NCI-H1105 (cell line): ENCODE measurements at regions not wholly inside any gene's neighbourhood (a gene's known extent, or its start where the extent isn't known, plus 50 kb on each side); places are given as distances from the start of the nearest gene placed in this dataset.

ENCODE experiments used
- DNase-seq: peaks from one replicate; lab custom pipeline; 2025; lab: John Stamatoyannopoulos, UW

DNA sequence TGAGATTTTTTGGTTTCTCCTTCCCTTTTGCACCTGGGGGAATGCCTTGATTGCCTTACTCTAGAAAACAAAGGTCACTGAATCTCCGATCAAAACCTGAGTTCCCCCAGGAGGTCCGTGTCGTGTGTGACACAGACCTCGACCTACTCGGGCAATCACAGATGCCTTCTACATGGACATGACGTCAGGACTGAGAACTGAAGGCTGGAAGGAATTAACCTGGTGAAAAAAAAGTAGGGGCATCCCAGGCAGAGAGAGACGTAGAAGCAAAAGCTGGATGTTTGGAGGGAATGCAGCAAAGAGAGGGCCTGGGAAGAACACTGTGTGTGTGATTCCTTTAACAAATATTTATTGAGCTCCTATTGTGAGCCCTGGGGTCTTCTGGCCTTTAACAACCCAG lies 178.0 kb downstream of the PRDM2 start:
- DNase-seq, result no peak

DNA sequence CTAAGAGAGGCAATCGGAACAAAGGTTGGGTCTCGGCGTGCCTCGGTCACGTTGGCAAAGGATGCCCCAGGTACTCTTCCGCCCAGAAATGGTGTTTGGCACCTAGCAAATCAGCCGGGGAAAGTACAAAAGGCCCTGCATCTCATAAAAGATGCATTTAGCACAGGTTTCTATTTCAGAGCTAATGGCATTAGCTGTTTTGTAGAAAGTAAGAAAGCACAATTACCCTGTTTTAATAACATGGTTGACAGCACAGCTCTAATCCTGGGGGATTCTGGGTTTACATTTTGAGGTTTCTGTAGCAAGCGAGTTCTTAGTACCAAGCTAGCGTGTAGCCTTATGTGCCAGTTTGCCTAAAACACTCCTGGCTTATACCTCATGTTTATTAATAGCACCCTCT lies 178.5 kb downstream of the PRDM2 start:
- no peak for DNase-seq

DNA sequence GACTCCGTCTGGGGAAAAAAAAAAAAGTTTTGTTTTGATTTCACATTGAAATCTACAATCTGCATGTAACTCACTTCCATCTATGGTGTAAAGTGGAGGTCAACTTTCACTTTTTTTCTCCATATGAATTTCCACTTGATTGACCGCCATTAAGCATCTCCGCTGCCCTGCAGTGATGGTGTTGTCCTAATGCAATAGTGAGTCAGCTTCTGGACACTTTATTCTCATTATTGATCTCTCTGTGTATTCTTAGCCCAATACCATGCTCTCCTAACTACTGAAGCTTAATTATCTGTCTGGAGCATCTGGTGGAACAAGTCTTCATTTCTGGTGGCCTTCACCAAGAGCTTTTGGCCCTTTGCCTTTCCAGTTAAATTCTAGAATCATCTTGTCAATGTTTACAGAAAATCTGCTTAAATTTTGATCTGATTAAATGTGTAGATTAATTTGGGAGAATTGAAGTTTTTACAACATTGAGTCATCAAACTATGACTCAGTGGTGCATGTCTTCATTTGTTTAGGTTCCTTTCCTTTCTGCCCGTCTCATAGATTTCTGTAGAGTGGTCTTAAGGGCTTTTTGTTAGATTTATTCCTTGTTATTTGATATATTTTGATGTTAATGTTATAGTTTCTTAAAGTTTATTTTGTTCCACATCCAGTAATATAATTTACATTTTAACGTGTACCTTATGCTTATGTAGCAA lies 181.5 kb downstream of the PRDM2 start:
- DNase-seq, result no peak

DNA sequence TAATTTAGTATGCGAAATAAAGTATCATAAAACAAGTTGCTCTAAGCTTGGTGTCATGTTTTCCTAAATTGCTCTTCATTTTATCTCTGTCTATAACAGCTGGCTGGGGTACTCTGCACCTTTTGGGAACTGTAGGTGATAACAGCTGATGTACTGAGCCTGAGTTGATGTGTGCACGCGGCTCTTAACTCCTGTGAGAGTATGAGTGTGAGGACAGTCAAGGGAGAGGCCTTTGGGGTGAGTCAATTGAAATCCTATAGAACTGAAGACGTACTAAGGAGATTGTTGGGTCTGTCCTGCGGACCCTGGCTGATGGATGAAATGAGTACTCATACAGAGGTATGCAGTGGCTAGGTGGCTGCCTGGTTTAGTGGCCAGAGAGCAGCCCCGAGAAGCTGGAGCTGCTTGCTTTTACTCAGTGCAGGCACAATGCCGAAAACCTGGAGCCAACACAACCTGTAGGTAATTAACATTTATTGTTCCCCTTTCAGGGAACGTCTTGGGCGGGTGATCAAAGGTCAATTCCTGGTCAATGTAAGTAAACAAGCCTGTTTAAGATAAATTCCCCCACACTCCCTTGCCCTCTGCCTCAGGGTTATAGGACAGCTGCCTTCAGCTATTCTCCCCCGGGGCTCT lies 188.5 kb downstream of the PRDM2 start:
- no peak for DNase-seq

DNA sequence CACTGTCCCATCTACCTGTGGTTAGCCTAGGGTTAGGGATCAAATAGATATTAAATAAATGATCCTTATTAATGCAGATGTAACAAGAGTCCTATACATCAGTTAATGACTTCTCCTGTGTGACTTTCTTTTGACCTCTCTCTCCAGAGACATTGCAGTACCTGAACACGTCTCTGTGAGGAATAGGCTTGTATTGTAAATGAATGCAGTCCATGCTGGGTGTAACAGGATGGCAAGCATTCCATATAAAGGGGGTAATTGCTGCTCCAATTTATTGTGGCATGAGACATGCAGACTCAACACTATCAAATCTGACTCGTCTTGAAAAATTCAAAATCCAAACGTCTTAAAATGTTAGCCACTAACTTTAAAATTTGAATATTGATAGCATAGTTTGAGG lies 189.5 kb downstream of the PRDM2 start:
- no peak for DNase-seq

DNA sequence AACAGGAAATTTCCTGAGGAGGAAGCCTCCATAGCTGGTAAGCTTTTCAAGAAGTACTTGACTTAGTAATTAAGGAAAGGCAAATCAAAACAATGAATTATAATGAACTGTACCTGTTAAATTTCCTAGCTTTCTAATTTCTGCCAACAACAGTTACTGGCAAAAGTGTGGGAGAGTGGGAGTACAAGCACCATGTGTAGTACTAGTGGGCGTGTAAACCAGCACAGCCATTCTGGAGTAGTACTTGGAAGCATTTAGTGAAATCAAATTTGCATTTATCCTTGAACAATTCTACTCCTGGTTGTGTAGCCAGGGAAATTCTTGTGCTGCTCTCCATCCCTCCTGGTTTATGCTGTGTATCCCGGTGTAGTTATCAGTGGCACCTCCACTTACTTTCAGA lies 190.8 kb downstream of the PRDM2 start:
- no peak for DNase-seq

DNA sequence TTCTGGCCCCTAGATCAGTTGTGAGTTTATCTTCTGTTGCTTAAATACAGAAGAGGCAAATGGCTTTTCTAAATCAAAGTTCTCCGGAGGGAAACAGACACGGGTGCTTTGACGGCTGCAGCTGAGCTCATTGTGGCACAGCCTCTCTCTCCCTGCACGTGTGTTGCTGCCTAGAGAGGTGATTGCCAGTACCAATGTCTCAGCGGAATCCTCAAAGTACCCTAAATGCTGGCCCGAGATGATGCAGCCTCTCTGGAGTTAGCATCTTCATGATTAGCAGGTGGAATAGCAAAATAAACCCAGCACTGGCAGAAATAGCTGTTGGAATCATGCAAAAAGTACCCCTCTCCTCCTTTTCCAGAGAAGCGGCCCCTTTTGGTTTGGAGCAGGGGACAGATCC lies 192.2 kb downstream of the PRDM2 start:
- no peak for DNase-seq

DNA sequence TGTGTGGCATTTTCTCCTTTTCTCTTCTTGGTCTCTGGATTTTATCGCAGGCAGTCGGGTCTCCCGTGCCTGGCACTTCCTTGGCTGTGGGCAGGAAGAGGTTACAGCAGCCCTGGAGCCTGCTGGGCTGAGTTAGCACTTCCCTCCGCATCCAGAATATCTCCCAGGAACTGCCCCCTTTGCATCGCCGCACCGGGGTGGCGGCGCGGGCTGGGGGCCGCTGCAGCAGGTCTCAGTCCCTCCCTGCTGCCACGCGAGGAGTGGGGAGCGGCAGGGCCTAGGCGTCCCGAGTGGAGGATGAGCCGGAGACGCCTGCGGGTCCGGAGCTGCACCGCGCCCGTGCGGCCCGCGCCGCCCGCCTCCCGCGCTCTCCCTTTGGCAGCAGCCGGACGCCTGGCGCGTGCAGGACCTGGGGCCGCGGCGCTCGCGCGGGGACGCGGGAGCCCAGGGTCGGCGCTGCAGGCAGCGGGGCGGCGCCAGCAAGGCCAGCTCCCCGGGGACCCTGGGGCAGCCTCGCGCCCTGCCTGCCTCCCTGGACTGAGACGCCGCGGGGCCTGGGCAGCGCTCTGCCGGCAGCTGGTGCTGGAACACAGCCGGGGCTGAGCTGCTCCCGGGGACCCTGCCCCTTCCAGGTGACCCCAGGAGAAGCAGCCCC lies 192.8 kb downstream of the PRDM2 start:
- DNase-seq, result peak; percentile 45

DNA sequence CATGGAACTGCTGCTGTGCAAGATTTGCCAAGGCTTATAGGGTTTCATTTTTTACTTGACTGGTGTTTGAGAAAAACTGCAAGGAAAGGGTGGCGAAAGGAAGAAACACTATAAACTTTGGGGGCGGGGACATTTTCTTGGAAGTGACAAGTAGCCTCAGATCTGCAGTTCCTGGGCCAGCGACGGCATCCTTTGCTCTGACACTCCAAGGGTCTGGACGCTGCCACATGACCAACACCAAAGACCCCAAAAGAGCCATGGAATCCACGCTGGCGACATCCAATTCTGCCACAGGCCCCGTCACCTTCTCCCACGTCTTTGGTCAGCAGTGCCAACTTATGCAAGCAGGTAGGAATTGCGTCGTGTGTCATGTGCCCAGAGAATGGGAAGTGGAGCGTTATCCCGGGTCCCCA lies 193.4 kb downstream of the PRDM2 start:
- no peak for DNase-seq

DNA sequence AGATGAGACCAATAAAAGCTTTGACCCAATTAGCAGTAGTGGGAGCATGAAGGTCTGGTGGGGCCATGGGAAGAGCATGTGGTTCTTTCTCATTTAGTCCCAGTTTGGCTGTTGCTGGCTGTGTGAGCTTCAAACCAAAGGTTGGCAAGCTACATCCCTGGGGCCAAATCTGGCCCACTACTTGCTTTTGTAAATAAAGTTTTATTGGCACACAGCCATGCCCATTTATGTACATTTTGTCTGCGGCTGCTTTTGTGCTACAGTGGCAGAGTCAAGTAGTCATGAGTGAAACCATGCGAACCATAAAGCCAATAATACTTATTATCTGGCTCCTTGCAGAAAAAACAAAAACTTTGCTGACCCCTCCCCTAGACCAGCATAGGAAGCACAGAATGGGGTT lies 196.9 kb downstream of the PRDM2 start:
- DNase-seq, result no peak

DNA sequence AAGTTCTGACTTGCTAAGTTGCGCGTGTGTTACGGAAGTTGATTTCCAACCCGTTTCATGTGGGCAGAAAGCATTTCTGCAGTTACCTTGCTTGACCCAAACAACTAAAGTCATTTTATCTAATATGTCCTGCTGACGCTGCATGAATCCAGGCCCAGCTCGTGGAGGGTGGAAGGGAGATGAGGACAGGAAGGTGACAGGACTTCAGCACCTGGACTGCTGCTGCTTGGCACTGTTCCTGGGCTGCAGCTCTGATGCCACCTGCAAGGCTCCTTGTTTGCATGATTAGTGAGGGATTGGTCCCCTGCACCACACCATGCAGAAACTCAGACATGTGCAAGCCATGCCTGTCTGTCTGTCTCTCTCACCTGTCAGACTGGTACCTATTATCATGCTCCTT lies 198.4 kb downstream of the PRDM2 start:
- no peak for DNase-seq

DNA sequence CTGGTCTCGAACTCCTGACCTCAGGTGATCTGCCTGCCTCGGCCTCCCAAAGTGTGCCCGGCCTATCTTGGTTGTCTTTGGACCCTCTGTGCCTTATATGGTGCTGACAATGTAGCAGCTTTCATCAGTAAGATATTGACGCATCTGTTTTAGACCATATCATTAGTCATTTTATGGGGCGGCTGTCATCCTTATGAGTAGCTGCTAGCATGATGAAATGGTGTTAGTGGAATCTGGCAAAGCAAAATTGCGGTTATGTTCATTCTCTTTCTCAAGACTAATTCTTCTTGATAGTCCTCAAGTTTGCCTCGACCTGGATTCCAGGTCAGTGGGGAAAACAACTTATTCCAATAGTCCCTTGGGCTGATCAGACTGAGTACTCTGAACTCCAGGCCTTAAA lies 199.9 kb downstream of the PRDM2 start:
- DNase-seq, result no peak

DNA sequence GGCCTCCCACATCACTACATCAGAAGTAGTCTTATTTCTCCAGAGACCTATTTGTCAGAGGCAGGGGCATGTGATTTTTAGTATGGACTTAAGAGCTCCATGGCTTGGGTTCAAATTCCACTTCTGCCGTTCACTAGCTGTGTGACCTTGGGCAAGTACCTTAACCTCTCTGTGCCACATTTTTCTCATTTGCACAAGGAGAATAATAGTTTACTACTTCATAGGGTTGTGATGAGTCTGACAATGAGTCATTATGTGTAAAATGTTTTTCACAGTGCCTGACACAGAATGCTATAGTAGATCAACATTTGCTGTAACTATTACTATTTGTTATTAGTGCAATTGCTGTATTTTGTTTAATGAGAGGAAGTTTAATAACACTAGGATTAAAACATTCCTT lies 200.6 kb downstream of the PRDM2 start:
- no peak for DNase-seq

DNA sequence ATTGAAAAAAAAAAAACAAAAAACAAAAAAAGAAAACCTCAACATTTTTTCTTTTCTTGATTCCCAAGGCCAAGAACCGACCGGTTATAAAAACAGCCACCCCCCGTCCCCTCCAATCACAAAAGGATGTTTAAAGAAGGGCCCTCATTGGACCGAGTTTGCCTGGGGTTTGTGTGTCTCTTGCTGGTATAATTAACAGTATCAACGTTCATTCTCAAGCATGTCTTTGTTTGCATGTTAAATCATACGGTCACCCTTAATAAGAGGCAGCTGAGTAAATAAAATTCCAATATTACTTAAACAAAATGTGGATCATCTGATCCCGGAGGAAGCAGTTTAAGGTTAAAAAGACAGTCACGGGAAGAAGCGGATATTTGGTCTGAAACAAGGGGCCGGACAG lies 201.1 kb downstream of the PRDM2 start:
- peak; percentile 76 for DNase-seq

DNA sequence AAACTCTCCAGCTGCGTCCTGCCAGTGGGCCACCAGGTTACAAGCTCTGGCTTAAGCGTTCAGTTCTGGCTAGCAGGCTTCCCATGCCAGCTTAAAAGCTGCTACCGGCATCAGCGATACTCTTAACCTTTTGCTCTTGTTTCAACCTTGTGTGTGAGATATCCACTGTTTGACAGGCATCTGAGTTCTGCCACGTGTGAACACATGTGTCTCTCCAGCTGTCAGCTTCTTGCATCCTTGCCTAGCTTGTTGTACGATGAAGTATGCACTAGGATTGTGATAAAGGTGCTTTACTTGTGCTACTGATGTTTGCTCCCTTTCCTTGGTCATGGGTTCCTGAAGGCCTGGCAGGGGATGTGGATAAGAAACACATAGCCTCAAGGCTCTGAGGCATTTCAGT lies 201.6 kb downstream of the PRDM2 start:
- DNase-seq, result no peak

DNA sequence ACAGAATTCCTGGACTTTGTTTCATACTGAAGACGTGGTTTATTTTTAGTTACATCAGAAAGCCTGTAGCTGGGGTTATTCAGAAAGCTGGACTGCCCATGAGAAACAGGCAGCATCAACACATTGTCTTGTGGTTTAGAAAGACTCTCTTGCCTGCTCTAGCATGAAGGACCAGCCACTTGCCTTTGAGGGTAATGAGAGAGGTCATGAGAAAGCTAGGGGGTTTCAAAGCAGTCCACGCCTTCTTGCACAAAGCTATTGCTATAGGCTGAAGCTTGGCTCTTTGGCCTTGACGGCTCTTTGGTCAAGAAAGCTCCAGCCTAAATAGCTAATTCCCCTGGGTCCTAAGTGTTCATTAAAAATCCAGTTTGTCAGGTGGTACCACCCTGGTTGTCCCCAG lies 208.1 kb downstream of the PRDM2 start:
- DNase-seq, result no peak

DNA sequence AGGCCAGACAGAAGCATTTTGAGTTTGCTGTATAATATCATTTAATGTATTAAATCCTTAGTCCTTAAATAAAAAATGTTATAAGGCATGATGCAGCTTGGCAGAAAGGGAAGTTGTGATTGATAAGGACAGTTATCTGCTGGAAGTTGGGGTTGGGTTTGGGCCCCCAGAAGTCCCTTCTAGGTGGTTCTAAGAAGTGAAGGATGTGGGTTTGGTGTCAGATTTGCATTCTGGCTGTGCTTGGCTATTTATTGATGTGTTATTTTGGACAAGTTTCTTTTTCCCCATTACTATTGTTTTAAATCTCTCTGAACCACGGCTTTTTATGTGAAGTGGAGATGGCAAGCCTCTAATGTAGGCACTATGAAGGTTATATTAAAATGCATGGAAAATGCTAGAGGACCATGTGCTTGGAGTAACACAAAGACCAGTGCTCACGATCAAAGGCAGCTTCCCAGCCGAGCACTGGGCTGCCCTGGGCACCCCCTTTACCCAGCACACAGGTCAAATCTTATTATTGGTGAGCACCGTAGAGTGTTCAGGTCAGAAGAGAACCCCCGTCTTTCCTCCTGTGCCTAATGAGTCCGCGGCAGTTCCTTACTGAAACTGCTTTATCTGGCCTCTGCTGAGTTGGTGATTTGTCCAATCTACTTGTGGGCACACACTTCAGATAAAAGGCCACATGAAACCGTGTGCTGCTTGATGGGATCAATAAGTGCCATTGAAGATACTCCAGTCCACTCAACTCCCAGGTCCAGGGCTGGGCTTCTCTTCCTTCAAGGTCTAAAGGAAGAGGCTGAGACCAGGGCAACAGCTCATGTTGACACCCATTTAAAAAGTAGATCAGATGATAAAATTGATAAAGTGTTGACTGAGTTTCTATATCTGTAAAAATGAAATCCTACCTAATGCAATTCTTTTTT lies 212.0 kb downstream of the PRDM2 start:
- DNase-seq, result no peak

DNA sequence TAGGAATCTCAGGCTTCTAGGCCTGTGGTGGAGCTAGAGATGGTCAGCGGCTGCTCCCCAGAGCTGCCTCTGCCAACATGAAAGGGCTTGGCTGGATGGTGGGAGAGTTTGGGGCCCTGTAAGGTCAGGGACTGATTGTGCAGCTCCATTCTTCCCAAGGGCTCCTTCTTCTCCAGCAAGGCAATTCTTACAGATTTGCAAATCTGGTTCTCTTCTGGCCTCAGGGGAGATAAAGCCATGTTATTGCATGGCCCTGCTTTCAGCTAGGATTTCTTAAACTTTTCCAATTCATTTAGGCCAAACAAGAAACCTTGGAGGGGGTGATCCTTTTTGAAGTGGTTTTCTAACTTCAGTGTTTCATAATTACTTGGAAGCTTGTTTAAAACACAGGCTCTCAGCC lies 213.4 kb downstream of the PRDM2 start:
- DNase-seq, result no peak

DNA sequence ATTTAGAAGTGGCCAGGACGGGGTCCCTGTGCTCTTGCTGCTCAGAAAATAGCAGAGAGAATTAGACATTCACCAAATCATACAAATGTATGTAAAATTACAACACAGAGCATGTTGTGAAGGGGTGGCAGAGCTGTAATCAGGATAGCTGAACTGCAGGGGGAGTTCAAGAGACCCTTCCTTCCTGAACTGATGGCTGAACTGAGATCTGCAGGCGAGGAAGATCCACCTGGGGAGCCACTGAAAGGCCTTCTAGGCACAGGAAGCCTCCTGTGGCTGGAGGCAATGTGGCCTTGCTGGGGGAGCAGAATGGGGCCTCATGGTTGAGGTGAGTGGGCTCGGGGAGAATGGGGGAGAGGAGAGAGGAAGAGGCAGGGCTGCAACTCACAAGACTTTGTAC lies 216.5 kb downstream of the PRDM2 start:
- DNase-seq, result no peak

DNA sequence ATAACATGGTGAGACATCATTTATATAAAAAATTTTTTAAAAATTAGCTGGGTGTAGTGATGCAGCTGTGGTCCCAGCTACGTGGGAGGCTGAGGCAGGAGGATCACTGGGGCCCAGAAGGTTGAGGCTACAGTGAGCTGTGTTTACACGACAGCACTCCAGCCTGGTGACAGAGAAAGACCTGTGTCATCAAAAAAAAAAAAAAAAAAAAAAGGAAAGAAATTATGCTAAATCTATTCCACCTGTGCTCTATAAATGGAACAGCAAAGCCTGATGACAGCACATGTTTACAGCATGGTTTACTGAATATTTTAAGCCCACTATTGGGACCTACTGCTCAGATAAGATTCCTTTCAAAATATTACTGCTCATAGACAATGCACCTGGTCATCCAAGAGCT lies 217.6 kb downstream of the PRDM2 start:
- no peak for DNase-seq

DNA sequence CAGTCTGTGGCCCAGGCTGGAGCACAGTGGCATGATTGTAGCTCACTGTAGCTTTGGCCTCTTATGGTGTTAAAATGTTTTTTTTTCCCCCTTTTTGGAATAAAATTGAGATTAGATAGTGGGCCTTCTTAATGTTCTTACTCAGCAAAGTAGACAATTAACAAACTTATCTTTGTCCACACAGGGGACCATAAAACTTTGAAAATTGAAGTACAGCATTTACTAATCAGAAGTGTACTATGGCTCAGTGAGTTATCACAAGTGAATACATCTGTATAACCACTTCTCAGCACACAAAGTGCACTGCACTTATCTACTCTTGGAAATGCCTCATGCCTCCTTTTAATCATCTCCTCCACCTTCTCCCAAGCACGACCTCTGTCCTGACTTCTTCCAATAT lies 218.9 kb downstream of the PRDM2 start:
- no peak for DNase-seq

DNA sequence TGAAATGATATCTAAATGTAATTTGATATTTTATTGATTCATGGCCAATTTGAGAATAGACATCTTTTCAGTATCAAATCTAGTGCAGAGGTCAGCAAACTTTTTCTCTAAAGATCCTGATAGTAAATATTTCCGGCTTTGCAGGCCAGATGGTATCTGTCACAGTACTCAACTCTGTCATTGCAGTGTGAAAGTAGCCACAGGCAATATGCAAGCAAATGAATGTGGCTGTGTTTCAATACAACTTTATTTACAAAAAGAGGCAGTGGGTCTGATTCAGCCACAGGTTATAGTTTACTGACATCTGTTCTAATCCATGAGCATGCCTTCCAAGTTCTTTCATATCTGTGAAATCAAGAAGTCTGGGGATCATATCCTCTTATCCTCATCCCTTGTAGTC lies 221.2 kb downstream of the PRDM2 start:
- DNase-seq, result no peak
